HG02870 (cell line): ENCODE measurements at regions not wholly inside any gene's neighbourhood (a gene's known extent, or its start where the extent isn't known, plus 50 kb on each side); places are given as distances from the start of the nearest gene placed in this dataset.
"Not testable (repeated sequence)": the region's sequence is repeated elsewhere in the genome, so short reads cannot be mapped to it uniquely, and the experiment has no call there.

Experiments used
- ATAC-seq: cut with Tn5 transposase; IDR thresholded peaks from one replicate; pipeline ENCODE4 v1.9.1; 2021; ENCODE audit warnings: mild to moderate bottlenecking, moderate library complexity; ENCODE audit not compliant: unreplicated experiment

DNA sequence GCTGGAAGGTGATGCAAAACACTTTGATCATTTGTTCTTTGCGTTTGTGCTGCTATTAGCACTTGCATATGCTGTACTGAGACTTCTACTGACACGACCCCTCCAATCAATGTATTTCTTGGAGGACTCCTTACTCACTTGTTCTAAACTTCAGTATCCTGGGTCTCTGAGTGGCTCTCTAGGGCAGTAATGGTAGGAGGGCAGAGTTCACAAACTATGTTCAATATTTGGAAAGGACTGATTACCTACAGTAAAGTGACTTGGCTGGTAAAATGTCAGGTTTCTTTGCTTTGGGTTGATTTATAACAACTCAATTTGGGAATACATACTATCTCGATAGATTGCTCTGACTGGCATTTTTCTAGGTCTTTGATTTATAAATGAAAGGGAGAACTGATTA, 93.7 kb downstream of the TRIM43 start:
- ATAC-seq: no peak

DNA sequence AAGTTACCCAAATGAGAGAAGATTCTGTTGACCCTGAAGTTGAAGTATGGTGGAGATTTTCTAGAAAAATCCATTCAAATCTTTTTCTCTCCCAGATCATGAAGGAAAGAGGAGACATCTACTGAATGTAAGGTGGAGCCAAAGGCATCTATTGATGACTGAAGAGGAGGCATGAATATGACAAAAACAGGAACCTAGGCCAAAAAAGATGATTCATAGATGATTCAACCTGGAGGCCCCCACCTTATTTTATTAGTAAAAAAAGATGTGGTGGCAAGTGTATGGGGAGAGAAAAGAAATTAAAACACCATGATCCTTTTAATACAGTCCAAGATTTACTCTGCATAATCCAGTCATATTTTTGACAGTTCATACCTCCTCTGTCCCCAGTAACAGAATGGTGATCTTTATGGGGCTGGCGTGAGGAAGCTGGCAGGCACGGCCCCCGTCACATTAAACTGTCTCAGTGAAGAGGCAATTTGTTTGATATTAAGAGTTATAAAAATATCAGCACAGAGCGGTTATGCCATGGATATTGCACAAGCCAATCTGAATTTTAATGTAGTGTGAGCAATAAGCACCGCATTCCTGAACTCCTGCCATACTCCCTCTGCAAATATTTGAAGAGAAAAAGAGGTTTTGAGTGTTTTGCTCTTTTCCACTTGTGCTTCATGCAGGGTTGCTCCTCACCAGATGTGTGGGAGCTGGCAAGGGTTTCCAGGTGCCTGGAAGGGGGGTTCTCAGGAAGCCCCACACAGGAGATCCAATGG, 94.4 kb downstream of the TRIM43 start:
- not testable (repeated sequence) for ATAC-seq

DNA sequence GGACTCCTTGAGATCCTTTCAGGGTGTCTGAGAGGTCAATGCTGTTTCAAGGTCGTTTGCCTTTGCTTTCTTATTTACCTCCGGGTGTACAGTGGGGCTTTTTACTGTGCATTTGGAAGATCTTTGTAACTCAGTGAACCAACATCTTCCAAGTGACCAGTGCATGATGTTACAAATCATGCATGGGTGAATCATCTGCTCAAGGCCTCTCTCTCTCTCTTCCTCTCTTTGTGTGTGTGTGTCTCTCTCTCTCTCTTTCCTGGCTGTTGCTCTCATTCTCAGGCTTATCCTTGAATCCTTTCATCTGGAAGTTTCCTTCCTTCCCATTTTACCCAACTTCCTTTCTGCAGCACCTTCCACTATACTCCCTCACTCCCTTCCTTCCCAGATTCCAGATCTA, 96.1 kb downstream of the TRIM43 start:
- not testable (repeated sequence) for ATAC-seq

DNA sequence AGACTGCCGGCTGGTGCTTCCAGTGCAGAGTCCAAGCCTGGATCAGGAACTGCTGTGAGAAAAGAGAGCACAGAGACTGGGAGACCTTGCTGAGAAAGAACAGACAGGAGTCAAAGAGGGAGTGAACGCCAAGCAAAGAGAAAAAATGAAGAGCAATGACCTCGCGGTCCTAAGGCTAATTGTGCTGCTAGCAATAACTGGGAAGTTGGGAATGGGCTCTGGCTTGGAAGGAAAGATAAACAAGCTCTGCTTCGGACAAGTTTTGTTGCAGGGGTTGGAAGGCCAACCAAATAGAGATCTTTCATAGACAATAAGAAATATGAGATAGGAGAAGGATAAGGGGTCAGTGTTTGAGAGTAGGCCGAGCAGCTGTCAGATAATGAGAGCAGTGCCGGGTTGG, 99.4 kb downstream of the TRIM43 start:
- ATAC-seq: not testable (repeated sequence)

DNA sequence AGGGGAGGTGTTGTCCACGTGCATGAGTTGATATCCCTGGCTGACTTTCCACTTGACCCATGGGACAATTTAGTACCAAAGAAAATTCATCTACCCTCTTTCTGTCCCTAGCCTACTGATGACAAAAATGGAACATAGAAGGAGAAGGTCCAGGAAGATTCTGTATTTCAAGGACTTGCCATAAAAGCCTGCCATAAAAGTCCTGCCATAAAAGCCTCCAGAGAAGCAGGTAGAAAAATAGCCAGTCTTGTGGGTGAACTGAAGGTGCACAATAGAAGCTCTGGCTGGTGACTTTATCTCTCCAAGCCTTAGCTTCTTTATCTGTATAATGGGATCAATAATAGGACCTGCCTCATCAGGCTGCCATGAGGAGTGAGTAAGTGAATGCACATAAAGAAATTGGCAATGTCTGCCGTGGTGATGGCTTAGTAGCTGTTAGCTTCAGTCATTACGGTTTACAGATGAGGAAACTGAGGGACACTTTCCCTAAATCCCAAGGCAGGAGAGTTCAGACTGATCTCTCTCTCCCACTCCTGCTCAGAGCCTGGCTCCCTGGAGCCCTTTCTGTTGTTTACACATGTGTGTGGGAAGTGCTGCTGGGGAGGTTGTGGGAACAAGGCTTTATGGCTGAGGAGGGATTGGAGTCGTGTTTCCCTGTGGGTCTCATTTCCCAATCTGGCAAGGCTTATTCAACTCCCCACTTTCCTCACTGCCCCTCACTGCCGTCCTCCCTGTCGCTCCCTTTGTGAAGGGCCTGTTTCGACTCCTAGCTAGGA, 101.5 kb downstream of the TRIM43 start:
- ATAC-seq: not testable (repeated sequence)

DNA sequence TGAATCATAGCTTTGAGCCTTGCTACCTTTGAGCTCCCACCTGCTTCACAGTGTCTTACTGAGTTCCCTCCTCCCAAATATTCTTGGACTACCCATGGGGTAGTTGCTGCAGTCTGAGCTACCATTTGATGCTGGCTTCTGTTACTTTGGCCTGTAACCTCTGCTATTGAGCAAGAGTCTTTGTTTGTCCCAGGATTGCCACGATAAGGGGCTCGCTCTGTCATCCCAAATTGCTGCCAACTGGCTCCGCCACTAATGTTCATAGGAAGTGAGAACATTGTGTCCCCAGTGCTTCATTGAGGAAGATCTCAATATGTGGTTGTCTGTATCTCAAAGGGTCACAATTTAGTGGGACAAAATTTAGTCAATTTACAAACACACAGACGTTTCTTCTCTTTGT, 103.8 kb downstream of the TRIM43 start:
- no peak for ATAC-seq

DNA sequence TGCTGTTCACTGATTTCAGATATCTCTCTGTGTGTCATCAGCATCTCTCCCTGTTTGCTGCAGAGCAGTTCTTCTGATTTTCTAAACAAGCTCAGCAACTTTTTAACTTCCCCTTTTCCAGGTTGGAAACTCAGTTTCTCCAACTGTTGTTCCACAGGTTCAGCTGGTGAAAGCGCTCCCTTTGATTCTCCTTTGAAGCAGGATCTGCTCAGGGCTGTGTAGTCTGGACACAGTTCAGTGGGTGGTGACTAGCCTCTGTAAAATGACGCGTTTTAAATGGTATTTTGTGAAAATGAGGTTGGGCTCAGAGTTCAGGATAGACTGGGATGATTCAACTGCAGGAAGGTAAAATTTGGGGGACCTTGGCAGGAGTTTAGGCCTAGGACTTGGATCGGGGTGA, 106.3 kb downstream of the TRIM43 start:
- no peak for ATAC-seq

DNA sequence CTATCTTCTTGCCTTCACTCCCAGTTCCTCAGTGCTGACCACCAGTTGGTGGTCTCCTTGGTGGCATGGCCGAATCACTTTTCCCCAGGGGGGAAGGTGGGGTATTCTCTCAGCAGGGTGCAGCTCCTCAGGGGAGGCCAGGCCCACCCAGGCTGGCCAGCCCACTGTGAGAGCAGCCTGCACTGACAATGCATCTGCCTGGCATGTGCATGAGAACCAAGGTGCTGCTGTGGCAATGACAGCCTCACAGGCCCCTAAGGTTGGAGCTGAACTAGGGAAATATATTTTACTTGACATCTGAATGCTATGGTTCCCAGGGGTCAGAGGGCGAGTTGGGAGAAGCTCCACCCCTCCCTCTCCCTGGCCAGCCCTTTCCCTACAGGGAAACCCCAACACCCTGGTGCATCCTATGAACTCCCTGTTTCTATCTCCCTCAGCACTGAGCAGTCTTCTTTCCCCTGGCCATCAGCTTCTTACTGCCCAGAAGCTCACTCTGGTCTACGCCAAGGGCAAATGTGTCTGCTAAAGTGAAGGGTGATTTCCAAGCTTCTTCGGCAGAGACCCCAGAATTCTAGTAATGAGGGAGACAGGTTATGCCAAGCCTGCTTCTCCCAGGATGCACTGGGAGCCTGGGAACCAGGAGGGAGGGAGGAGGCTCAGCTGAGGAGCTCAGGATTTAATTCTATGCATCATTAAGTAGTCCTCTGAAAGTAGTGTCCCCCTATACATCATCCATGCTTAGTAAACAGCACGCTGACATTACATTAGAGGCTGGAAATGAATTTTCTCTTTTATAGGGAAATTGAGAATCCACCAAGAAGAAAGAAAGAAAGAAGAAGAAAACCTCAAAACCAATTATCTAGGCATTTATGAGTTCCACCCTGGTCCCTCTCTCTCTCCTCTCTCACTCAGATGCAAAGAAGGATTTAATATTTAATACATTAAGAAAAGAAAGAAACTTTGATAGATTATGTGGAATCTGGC, 107.7 kb downstream of the TRIM43 start:
- not testable (repeated sequence) for ATAC-seq

DNA sequence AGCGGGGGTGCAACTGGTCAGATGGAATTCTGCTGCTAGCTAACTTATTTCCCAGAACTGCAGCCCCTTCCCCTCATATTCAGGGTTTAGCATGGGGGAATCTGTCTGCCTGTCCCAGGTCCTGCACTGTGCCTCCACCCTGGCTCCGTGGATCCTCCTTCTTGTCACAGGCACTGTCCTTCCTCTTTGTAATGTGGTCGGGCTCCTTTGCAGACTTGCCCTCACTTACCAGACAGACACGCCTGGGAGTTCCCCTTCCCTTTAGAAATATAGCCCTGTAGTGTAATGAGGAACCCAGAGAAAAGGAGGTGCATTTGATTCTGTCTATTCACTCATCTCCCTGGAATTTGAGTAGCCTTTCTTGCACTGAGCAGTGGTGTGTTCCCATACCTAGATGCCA, 108.7 kb downstream of the TRIM43 start:
- no peak for ATAC-seq

DNA sequence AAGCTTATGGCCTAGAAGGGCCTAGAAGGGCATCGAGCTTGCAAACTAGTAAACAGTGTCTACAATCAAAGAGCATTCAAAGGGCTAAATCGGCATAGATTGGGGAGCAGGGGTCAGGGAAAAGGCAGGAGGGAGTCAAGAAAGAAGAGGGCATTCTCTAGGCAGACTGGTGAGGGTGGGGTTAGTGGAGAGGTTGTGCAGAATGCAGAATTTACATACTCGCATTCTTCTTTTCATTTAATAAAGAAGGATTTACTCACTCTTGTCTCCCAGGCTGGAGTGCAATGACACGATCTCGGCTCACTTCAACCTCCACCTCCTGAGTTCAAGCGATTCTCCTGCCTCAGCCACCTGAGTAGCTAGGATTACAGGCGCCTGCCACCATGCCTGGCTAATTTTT, 110.7 kb downstream of the TRIM43 start:
- no peak for ATAC-seq

DNA sequence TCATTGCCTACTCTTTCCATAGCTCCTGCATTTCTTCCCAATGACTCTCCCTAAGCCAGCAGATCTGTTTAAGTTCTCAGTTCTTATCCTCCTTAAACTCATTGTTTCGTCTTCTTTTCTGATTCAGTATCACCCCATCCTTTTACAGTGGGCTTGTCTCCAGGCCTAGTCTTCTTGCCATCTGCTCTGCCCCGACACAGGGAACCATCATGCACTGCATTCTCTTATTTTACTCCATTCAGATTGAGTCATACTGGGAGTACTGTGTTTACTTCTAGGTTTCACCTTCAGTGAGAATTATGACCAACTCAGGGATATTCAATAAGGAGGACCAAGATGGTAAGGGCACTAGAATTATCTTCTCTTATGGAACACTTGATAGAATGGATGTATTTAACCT, 115.4 kb downstream of the TRIM43 start:
- not testable (repeated sequence) for ATAC-seq

DNA sequence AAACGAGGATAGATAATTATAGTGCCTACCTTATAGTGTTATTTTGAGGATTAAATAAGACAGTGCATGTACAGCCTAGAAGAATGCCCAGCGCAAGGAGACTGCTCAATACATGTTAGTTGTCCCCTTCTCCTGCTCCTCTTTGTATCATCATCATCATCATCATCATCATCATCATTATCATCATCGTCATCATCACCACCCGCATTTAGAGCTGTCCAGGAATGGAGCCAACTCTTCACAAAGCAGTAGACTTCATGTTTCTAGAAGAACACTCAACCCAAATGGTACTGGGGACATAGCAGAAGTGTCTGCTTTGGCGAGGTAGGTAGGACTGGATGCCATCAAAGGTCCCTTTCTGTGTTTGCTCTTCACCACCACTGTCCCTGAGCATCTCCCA, 116.0 kb downstream of the TRIM43 start:
- no peak for ATAC-seq

DNA sequence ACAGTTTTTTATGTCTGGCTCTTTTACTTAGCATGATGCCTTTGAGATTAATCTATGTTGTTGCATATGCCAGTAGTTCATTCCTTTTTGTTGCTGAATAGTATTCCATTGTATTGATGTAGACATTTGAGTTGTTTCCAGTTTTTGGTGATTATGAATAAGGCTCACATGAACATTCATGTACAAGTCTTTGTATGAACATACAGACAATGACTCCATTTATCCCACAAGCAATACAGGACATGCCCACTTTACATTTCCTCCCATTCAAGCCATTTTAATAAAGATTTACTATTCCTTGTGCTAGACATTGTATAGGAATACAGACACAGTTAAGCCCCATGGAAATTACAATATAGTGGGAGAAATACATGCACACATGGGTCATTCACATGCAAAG, 118.0 kb downstream of the TRIM43 start:
- no peak for ATAC-seq

DNA sequence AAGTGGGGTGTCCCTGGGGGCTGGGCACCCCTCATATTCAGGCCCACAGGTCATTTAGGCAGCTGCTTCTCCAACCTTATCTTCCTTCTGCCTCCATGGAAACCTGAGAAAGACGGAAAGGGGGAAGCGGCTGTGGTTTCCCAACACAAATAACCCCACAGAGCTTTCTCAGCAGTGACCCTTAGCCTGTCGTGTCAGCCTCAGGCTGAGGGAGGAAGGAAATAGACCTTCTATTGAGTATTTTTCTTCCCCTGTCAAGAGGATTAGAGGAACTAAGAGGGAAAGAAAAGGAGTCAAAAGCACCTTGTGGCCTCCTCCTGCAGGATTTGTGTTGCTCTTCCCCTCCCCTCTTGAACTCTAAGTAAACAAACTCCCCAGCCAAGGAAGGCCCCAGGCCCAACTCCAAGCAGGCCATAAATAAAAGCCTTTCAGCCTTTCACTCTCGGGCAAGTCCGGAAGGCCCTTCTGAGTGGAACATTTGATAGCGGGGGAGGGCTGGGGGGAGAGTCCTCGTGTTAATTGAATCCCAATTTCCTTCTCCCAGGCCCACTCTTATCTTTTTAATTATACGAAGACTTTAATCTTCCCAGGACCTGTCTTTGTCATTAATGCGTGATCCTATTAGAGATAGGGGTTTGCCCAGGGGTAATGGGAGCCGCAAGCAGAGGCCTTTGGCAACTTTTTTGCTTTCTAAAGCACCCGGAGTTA, 121.8 kb downstream of the TRIM43 start:
- not testable (repeated sequence) for ATAC-seq

DNA sequence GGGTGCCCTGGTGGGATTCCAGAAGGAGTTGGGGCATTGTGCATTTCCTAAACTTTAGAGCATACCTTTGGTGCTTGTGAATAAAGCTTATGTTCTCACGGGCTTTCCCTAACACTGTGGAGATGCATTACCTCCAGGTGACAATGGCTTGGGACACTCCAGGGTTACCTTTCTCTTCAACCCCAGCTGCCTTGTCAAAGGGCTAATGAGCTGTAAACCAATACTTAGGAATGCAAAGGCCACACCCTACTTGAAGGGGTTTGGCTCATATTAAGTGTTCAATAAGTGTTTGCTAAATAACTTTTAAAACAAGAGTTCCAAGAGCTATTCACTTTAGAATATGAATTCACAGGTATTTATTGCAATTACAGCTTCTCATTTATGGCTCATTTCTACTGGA, 122.6 kb downstream of the TRIM43 start:
- not testable (repeated sequence) for ATAC-seq

DNA sequence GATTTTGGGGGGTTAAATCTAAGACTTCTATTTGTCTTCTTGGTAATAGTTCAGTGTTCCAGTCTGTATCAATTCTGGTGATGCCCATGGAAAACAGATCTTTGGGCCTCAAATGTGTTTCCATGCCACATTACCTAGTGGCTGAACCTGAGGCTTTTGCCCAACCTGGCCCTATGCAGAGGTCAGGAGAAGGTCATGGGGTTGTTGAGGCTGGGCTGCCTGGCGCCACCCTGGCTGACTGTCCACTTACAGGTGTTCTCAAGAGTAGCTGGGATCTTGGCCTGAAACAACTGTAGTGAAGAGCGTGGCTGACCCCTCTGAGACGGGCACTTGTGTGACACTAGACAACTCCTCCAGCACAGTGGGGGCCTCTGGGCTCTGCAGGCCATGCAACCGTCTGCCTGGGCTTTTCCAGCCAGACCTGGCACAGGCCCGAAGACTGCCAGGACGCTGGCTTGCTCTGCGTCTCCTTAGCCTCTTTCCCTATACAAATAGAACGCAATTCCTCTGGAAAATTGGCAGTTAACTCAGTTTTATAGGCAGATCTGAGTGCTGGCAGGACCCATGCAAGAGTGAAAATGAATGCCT, 127.8 kb downstream of the TRIM43 start:
- ATAC-seq: no peak

DNA sequence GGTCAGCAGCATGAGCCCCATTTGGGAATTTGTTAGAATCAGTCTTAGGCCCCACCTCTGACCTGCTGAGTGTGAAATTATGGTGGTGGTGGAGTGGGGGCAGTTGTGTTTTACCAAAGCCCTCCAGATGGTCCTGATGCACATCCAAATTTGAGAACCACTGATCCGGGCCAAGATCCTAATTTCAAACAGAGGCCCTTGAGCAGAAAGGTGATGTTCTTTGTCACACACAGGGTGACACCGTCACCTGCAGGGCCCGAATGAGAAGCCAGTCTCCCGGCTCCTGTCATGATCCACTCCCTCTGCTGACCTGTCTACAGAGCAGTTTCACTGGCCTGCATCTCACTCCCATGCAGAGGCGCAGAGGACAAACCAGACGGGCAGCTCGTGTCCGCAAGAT, 129.9 kb downstream of the TRIM43 start:
- no peak for ATAC-seq

DNA sequence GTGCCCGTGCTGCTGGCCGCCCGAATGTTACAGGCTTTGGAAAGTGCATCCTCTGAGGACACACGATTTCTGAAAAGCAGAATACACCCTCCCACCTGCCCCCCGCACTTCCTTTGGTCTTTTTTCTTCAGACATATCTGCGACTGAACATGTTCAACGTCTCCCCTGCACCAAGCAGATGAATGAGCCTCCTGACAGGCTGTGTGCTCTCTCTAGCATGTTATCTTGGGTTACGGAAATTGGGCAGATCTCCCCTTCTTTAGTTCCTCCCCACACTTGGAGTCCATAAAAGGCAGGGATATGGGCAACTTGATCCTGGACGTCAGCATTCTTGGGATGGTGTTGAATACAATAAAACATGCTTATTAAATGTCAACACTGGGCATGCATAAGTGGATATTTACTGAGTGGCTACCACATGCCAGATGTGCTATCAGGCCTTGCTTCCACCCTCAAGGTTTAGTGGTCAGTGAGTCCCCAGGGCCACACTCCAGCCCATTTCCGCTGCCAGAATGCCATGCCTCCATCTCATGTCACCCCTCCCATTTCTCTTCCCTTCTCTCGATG, 130.4 kb downstream of the TRIM43 start:
- no peak for ATAC-seq

DNA sequence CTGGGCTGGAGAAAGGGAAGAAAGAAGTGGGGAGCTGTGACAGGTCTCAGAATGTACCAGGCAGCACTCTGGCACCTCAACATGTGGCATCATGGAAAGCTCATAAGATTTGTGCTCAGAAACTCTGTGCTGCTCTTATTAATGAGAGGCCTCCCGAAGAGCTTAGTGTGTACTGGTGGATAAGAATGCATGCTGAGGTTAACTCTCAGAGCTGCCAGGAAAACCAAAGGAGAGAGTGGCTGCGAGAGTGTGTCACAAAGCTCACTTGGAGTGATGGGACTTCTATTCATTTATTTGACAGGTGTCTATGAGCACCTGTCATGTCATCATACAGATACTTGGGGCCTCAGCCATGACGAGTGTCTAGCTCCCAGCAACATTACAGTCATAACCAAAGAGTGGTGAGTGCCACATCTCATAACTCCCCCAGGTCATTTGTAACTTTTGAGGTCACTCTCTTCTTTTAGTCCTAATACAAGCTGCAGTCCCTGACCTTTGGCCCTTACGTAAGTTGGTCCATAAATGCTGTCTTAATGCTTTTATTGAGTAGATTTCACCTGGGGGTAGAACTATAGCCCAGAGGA, 131.9 kb downstream of the TRIM43 start:
- ATAC-seq: not testable (repeated sequence)
